D341Med (cell line): ENCODE measurements at regions not wholly inside any gene's neighbourhood (a gene's known extent, or its start where the extent isn't known, plus 50 kb on each side); places are given as distances from the start of the nearest gene placed in this dataset.

Experiments used
- DNase-seq: peaks from one replicate; pipeline ENCODE4 v3.0.0; 2012; ENCODE audit warnings: low spot score

- DNase-seq = no peak
These were observed 250.8 kb downstream of the C4orf33 start for GRCh38 chr4:129346734-129347133.

GRCh38 chr4:129350834-129351721, 255.1 kb downstream of the C4orf33 start:
- no peak for DNase-seq

DNA sequence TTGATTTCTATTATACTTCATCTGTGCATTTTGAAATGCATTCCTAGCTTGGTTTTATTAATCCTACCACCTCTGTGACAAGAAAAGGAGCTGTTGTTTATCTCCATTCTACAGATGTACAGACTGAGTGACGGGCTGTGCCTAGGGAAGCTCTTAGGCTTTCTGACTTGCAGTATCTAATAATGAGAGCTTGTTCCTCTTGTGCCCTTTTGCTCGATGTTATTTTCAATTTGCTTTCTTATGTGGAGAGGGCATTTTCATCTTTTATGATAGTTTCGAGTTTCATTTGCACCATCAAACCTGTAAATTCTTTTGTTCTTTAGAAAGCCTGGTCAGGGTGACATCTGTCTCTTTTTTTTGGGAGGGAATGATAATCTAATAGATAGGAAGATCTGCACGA, 256.5 kb downstream of the C4orf33 start:
- no peak for DNase-seq

DNA sequence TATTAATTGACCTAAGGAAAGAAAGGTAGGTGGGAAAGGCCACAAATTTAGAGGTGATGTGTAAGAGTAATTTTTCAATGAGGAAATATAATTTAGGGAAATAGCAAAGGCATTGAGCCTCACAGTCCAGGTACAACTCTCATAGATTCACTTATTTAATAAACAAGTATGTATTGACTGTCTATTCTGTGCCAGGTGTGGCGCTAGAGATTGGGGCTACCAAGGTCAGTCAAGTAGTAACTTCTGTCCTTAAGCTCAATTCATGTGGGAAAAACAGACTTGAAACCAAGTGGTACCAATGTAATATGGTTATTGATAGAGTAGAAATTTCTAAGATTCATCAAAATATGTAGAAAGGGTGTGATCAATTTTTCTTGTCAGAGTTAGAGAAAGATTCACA, 257.5 kb downstream of the C4orf33 start:
- DNase-seq = no peak

GRCh38 chr4:129355031-129355430, 259.1 kb downstream of the C4orf33 start:
- DNase-seq = no peak

DNA sequence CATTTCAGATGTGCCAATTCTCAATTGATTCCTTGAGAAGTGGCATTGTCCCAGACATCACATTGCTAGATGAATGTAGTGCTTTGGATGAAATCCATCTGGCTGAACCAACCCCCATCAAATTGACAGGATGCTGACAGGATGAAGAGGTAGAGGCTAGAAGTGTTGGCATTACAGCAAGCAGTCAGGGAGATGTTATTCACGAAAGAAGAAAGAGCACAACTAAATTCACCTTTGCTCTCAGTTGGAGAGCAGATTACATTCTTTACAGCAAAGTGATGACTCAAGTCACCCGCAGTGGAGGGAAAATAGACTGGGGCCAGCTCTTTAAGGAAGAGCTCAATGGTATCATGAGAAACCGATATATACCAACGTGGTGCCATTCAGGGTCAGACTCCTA, 259.6 kb downstream of the C4orf33 start:
- no peak for DNase-seq

DNA sequence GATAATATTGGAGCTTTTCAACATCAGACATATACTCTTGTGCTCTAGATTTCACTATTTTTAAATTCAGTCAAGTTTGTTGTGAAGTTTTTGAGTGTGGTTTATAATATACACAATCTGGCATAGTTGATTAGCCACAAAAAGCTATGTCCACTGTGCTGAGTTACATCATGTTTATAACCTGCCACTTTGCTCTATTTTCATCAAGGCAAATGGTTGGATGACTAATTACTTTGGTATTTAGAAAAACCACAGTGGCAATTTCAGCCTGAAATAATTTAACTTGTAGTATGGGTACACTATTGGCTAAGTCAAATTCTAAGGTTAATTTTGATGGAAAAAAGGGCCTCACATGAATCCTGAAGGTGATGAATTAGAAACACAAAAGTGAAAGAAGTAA, 262.6 kb downstream of the C4orf33 start:
- DNase-seq = no peak

GRCh38 chr4:129359461-129359860, 263.5 kb downstream of the C4orf33 start:
- DNase-seq = no peak

GRCh38 chr4:129362691-129363274, 266.8 kb downstream of the C4orf33 start:
- peak; percentile 75 for DNase-seq

DNA sequence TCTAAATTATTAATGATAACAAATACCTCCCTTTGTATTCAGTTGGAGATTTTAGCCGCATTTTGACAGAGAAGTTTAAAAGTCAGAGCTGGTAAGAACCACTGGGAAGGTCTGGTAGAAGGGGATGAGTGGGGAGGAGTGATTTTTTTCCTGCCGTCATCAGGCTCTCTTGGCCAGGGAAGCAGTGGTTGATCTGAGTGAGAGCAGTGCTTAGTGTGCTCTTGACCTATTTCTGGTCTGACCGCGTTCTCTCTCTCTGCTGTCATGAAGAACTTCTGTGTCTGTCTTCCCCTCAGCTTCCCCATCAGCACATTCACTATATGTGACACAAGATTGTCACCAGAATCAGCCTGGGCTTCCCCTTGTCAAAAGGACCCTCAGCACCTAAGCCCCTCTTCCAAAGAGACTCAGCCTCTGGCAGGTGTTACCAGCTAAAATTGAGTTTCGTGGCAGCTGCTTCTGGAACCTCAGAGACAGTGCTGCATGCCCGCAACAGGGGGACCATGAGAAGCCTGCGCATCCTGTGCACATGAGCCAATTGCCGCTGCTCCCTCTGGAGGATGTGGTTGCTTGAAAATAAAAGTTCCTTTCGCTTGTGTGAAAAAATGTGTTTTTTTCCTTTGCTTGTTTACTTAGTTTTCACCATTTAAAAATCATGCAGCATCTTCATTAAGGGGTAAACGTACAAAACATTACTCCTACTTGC, 268.9 kb downstream of the C4orf33 start:
- no peak for DNase-seq

- no peak for DNase-seq
These were observed 273.5 kb downstream of the C4orf33 start for GRCh38 chr4:129369361-129370010.

DNA sequence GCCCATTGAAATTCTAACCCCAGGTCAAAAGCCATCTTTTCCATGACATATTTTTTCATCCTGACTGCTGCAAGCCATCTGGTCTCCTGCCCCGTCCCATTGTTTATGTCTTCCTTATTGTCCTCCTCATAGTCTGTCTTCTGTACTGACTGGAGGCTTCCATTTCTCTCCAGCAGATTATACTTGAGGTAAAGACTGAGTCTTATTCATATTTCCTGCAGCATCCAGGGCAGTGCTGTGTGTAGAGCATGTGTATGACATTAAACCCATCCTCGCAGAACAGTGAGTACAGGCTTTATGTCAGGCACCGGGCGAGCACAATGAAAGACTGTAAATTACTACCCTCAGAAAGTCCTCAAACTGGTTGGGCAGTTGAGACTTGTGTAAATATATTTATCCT, 275.1 kb downstream of the C4orf33 start:
- DNase-seq = no peak

DNA sequence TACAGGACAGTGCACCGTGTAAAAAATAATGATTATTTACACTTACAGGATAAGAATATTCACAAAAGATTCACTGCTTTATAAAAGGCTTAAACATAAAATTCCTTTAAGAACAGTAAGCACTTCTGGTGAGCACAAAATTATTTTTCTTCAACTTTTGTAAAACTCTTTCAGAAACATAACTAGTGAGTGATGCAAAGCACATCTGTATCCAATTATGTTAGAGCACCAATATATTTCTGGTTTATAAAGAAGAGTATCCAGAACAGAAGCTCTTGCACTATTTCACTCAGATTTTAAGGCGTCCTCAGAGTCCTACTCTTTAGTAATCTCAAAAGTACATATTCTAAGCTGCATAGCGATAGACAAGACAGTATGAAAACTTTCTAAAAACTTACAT, 276.0 kb downstream of the C4orf33 start:
- DNase-seq = no peak

DNA sequence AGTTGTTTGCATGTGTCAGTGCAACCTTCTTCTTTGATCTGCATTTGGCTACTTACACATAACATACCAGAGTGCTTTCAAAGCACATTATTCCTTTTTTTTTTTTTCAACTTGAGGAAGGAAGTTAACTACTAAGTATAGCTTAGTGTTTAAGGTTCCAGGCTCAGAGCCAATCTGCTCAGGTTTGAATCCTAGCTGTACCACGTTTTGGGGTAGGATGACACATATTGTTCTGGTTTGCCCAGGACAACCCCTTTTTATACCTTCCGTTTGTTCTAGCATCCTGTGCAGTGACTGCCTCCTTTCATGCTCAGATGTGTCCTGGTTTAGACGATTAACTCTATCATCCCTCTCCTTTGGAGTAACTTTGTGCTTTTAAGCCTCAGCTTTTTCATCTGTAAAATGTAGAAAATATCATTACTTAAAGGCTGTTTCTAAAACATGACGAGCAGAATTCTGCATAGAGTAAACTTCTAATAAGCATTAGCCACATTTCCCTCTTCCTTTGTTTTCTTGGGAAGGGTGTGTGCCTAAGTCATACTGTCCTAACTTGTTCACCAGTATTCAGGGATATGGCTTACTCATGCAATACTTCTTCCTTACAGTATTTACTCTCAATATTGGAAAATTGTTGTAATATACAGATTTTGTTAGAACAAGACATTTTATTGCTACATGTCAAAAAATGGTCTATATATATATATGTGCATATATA, 281.3 kb downstream of the C4orf33 start:
- DNase-seq = no peak

GRCh38 chr4:129378364-129378763, 282.4 kb downstream of the C4orf33 start:
- no peak for DNase-seq

DNA sequence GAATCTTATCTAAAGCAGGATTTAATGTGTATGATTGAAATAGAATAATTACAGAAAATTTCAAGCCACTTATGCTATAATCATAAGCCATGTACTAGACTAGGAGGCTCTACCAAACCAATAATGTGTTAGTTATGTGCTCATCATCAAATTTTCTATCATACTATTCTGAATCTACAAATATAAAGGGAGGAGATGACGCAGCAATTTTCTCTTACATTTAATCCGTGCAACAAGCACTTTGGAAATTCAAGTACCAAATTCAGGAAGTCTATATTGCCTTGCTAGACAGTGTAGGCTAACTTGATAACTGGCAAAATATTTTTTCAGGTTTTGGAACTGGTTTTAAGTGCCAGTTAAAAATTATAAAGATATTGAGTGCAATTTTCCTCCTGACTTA, 283.5 kb downstream of the C4orf33 start:
- no peak for DNase-seq

GRCh38 chr4:129384974-129385373, 289.0 kb downstream of the C4orf33 start:
- DNase-seq = no peak

- DNase-seq = no peak
These were observed 291.7 kb downstream of the C4orf33 start for GRCh38 chr4:129387666-129388065.

DNA sequence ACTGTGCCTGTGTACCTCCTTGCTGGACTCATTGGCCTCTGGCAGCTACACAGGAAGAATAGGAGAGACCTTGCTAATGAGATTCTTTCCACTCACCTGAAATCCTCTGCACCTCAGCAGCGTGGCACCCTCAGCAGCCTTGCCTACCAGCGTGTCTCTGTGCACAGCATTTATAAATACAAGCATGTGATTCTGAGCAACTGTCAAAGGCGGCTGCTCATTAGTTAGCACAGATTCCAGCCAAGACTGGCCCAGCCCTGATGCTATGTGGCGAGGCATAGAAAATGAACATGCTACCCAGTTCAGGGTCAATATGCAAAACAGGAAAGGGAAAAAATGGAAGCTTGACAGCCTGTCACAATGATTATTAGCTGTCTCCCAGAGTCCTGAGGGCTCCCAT, 298.0 kb downstream of the C4orf33 start:
- DNase-seq = no peak

GRCh38 chr4:129394635-129395034, 298.7 kb downstream of the C4orf33 start:
- DNase-seq = no peak

GRCh38 chr4:129403848-129404247, 307.9 kb downstream of the C4orf33 start:
- DNase-seq = no peak

GRCh38 chr4:129410115-129410514, 314.2 kb downstream of the C4orf33 start:
- no peak for DNase-seq
